ENCODE measurements at regions not wholly inside any gene's neighbourhood (a gene's known extent, or its start where the extent isn't known, plus 50 kb on each side); places are given as distances from the start of the nearest gene placed in this dataset.

GRCh38 chr3:99191186-99191585 is 289.7 kb upstream of the DCBLD2 start:
- Histone ChIP-seq H3K4me3 (ENCODE audit: low read depth, low read length) (no peak overlapping the region), H3K36me3 (ENCODE audit: control insufficient read depth, insufficient read depth, low read length) (no peaks in the 10 kb centered on the region), H3K27me3 (ENCODE audit: control insufficient read depth, insufficient read depth, low read length) (no peaks in the 10 kb centered on the region)
- DNase-seq (ENCODE audit: low read depth), result no peak
- TF ChIP-seq, protein P1, sequence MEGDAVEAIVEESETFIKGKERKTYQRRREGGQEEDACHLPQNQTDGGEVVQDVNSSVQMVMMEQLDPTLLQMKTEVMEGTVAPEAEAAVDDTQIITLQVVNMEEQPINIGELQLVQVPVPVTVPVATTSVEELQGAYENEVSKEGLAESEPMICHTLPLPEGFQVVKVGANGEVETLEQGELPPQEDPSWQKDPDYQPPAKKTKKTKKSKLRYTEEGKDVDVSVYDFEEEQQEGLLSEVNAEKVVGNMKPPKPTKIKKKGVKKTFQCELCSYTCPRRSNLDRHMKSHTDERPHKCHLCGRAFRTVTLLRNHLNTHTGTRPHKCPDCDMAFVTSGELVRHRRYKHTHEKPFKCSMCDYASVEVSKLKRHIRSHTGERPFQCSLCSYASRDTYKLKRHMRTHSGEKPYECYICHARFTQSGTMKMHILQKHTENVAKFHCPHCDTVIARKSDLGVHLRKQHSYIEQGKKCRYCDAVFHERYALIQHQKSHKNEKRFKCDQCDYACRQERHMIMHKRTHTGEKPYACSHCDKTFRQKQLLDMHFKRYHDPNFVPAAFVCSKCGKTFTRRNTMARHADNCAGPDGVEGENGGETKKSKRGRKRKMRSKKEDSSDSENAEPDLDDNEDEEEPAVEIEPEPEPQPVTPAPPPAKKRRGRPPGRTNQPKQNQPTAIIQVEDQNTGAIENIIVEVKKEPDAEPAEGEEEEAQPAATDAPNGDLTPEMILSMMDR (IDR thresholded peaks at IDR 0.05; ENCODE audit: insufficient read depth, low read length, severe bottlenecking), result no peak
- FAIRE-seq, result no peak

GRCh38 chr3:99188936-99189335 is 287.4 kb upstream of the DCBLD2 start:
- Histone ChIP-seq H3K4me3 (ENCODE audit: low read depth, low read length) (no peak overlapping the region), H3K36me3 (ENCODE audit: control insufficient read depth, insufficient read depth, low read length) (no peaks in the 10 kb centered on the region), H3K27me3 (ENCODE audit: control insufficient read depth, insufficient read depth, low read length) (no peaks in the 10 kb centered on the region)
- FAIRE-seq, result no peak
- DNase-seq (ENCODE audit: low read depth), result no peak
- TF ChIP-seq, protein P1 (IDR thresholded peaks at IDR 0.05; ENCODE audit: insufficient read depth, low read length, severe bottlenecking), result no peak

DNA sequence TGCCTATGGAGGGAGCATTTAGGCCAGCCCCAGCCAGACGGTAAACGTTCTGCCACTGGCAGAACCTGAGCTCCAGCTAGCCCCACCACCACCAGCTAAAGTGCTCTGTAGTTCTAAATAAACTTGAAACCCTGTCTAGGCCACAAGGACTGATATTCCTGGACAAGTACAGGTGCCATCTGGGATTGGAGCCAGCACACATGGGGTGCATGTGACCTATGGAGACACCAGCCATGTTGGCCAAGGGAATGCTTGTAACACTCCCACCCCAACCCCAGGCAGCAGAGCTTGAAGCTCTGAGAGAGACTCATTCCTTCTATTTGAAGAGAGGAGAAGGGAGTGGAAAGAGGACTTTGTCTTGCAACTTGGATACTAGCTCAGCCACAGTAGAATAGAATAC is 284.5 kb upstream of the DCBLD2 start:
- Histone ChIP-seq H3K36me3 (ENCODE audit: control insufficient read depth, insufficient read depth, low read length) (no peaks in the 10 kb centered on the region), H3K27me3 (ENCODE audit: control insufficient read depth, insufficient read depth, low read length) (no peaks in the 10 kb centered on the region), H3K4me3 (ENCODE audit: low read depth, low read length) (no peak overlapping the region)
- TF ChIP-seq, protein P1 (IDR thresholded peaks at IDR 0.05; ENCODE audit: insufficient read depth, low read length, severe bottlenecking), result no peak
- no peak for FAIRE-seq
- DNase-seq (ENCODE audit: low read depth), result no peak

- Histone ChIP-seq H3K27me3 (ENCODE audit: control insufficient read depth, insufficient read depth, low read length) (no peaks in the 10 kb centered on the region), H3K4me3 (ENCODE audit: low read depth, low read length) (no peak overlapping the region), H3K36me3 (ENCODE audit: control insufficient read depth, insufficient read depth, low read length) (no peaks in the 10 kb centered on the region)
- FAIRE-seq, result no peak
- DNase-seq (ENCODE audit: low read depth), result no peak
- TF ChIP-seq, protein P1 (IDR thresholded peaks at IDR 0.05; ENCODE audit: insufficient read depth, low read length, severe bottlenecking), result no peak
Observed at GRCh38 chr3:99176169-99176964, 274.9 kb upstream of the DCBLD2 start.

- Histone ChIP-seq H3K36me3 (ENCODE audit: control insufficient read depth, insufficient read depth, low read length) (no peaks in the 10 kb centered on the region), H3K27me3 (ENCODE audit: control insufficient read depth, insufficient read depth, low read length) (no peaks in the 10 kb centered on the region), H3K4me3 (ENCODE audit: low read depth, low read length) (no peak overlapping the region)
- no peak for FAIRE-seq
- DNase-seq (ENCODE audit: low read depth), result no peak
- TF ChIP-seq, protein P1 (IDR thresholded peaks at IDR 0.05; ENCODE audit: insufficient read depth, low read length, severe bottlenecking), result no peak
Observed at GRCh38 chr3:99175276-99175812, 273.8 kb upstream of the DCBLD2 start.

All from bronchial epithelial cell (primary cell).